NCI-H2196 treated with DMSO at 0.1 percent for 48 hours (cell line): ENCODE measurements at regions not wholly inside any gene's neighbourhood (a gene's known extent, or its start where the extent isn't known, plus 50 kb on each side); places are given as distances from the start of the nearest gene placed in this dataset.

Experiments used
- DNase-seq: peaks from one replicate; lab custom pipeline; 2025; ENCODE audit not compliant: unreplicated experiment; lab: John Stamatoyannopoulos, UW

GRCh38 chr12:126156806-126157574 is 1091.8 kb downstream of the AACS start:
- no peak for DNase-seq

GRCh38 chr12:126157575-126157966 is 1092.3 kb downstream of the AACS start:
- no peak for DNase-seq

GRCh38 chr12:126159139-126159538 is 1093.9 kb downstream of the AACS start:
- DNase-seq, result no peak

GRCh38 chr12:126160912-126161311 is 1095.7 kb downstream of the AACS start:
- no peak for DNase-seq

- peak; percentile 36 for DNase-seq
These were observed 1098.7 kb downstream of the AACS start for GRCh38 chr12:126163984-126164383.

- DNase-seq, result no peak
These were observed 1106.8 kb downstream of the AACS start for GRCh38 chr12:126171937-126172559.

GRCh38 chr12:126182619-126183236 is 1117.5 kb downstream of the AACS start:
- no peak for DNase-seq

GRCh38 chr12:126185025-126185424 is 1119.8 kb downstream of the AACS start:
- no peak for DNase-seq

- DNase-seq, result no peak
These were observed 1124.6 kb downstream of the AACS start for GRCh38 chr12:126189856-126190255.

- no peak for DNase-seq
These were observed 1126.0 kb downstream of the AACS start for GRCh38 chr12:126191031-126191891.

GRCh38 chr12:126191949-126192348 is 1126.7 kb downstream of the AACS start:
- no peak for DNase-seq

GRCh38 chr12:126193190-126193589 is 1128.0 kb downstream of the AACS start:
- no peak for DNase-seq

GRCh38 chr12:126196263-126196662 is 1131.0 kb downstream of the AACS start:
- no peak for DNase-seq

- no peak for DNase-seq
These were observed 1133.3 kb downstream of the AACS start for GRCh38 chr12:126198516-126198915.

- DNase-seq, result no peak
These were observed 1133.9 kb downstream of the AACS start for GRCh38 chr12:126198966-126199692.

- DNase-seq, result no peak
These were observed 1136.8 kb downstream of the AACS start for GRCh38 chr12:126201981-126202537.

GRCh38 chr12:126204326-126204725 is 1139.1 kb downstream of the AACS start:
- no peak for DNase-seq

GRCh38 chr12:126210026-126210425 is 1144.8 kb downstream of the AACS start:
- no peak for DNase-seq

- no peak for DNase-seq
These were observed 1145.2 kb downstream of the AACS start for GRCh38 chr12:126210448-126210847.

GRCh38 chr12:126212824-126213223 is 1147.6 kb downstream of the AACS start:
- no peak for DNase-seq
